Mesothelial cell of epicardium (in vitro differentiated cells): ENCODE measurements at regions not wholly inside any gene's neighbourhood (a gene's known extent, or its start where the extent isn't known, plus 50 kb on each side); places are given as distances from the start of the nearest gene placed in this dataset.
"Not testable (repeated sequence)": the region's sequence is repeated elsewhere in the genome, so short reads cannot be mapped to it uniquely, and the experiment has no call there.

Experiments
- DNase-seq, 2 experiments: peaks; one replicate each; pipeline ENCODE4 v3.0.0; 2021; ENCODE audit warnings: low spot score in 2 of 2; ENCODE audit not compliant: unreplicated experiment in 2 of 2
- H3K27ac Mint-ChIP-seq: 2 replicates; pipeline ENCODE4 v1.8.0; 2021; ENCODE audit warnings: mixed read lengths
- H3K27me3 Mint-ChIP-seq: 2 replicates; pipeline ENCODE4 v1.8.0; 2021; ENCODE audit warnings: low read depth, mixed read lengths
- H3K36me3 Mint-ChIP-seq: 2 replicates; pipeline ENCODE4 v1.8.0; 2021; ENCODE audit warnings: mixed read lengths
- H3K4me1 Mint-ChIP-seq: 2 replicates; pipeline ENCODE4 v1.8.0; 2021; ENCODE audit warnings: mixed read lengths
- H3K4me3 Mint-ChIP-seq: 2 replicates; pipeline ENCODE4 v1.8.0; 2021; ENCODE audit warnings: mild to moderate bottlenecking, moderate library complexity, mixed read lengths
- H3K9me3 Mint-ChIP-seq: 2 replicates; pipeline ENCODE4 v1.8.0; 2021; ENCODE audit warnings: mixed read lengths
- CTCF ChIP-seq: fragments of 200-600 bp; sonication (generic); IDR thresholded peaks from one replicate; pipeline ENCODE4 v1.5.0; 2021; ENCODE audit warnings: antibody characterized with exemption; ENCODE audit not compliant: unreplicated experiment

GRCh38 chr2:67182884-67183283 lies 214.2 kb upstream of the ETAA1 start:
- Mint-ChIP-seq H3K27me3 (no peaks in the 10 kb centered on the region), H3K4me3 (no peak overlapping the region), H3K9me3 (peaks cover 8% of the 10 kb centered on the region), H3K36me3 (peaks cover 14% of the 10 kb centered on the region), H3K4me1 (no peaks in the 10 kb centered on the region), H3K27ac (no peak overlapping the region)
- TF ChIP-seq CTCF: no peak
- DNase-seq: no peak

- Mint-ChIP-seq H3K27me3 (no peaks in the 10 kb centered on the region), H3K27ac (no peak overlapping the region)
Observed at GRCh38 chr2:67186326-67186725, 210.8 kb upstream of the ETAA1 start.

GRCh38 chr2:67186871-67187270 lies 210.3 kb upstream of the ETAA1 start:
- no peak overlapping the region for H3K4me3 Mint-ChIP-seq
- no peak overlapping the region for H3K27ac Mint-ChIP-seq
- no peak for TF ChIP-seq CTCF
- H3K36me3 Mint-ChIP-seq: peaks cover 15% of the 10 kb centered on the region
- no peak for DNase-seq
- peaks cover 8% of the 10 kb centered on the region for H3K9me3 Mint-ChIP-seq
- peaks cover 6% of the 10 kb centered on the region for H3K4me1 Mint-ChIP-seq
- H3K27me3 Mint-ChIP-seq: no peaks in the 10 kb centered on the region

More at GRCh38 chr2:67186326-67186725, 210.8 kb upstream of the ETAA1 start:
- peaks cover 6% of the 10 kb centered on the region for H3K4me1 Mint-ChIP-seq
- peaks cover 15% of the 10 kb centered on the region for H3K36me3 Mint-ChIP-seq
- TF ChIP-seq CTCF: no peak
- no peak for DNase-seq
- H3K9me3 Mint-ChIP-seq: peaks cover 8% of the 10 kb centered on the region
- H3K4me3 Mint-ChIP-seq: no peak overlapping the region

- DNase-seq, H3K4me3 Mint-ChIP-seq, H3K27me3 Mint-ChIP-seq, H3K27ac Mint-ChIP-seq, H3K4me1 Mint-ChIP-seq: not testable (repeated sequence)
- Mint-ChIP-seq H3K9me3 (peaks cover 38% of the 10 kb centered on the region), H3K36me3 (peaks cover 56% of the 10 kb centered on the region)
Observed at GRCh38 chr2:67195327-67195726, 201.8 kb upstream of the ETAA1 start.

- Mint-ChIP-seq H3K27me3 (no peaks in the 10 kb centered on the region), H3K36me3 (peaks cover 38% of the 10 kb centered on the region), H3K4me3 (no peak overlapping the region), H3K4me1 (peaks cover 21% of the 10 kb centered on the region), H3K27ac (no peak overlapping the region), H3K9me3 (peaks cover 16% of the 10 kb centered on the region)
- DNase-seq: no peak
- no peak for TF ChIP-seq CTCF
Observed at GRCh38 chr2:67201521-67201920, 195.6 kb upstream of the ETAA1 start.

GRCh38 chr2:67204349-67204748 lies 192.8 kb upstream of the ETAA1 start:
- H3K27me3 Mint-ChIP-seq: no peaks in the 10 kb centered on the region
- no peak for DNase-seq
- H3K4me3 Mint-ChIP-seq: no peak overlapping the region
- H3K27ac Mint-ChIP-seq: no peak overlapping the region
- H3K9me3 Mint-ChIP-seq: peaks cover 4% of the 10 kb centered on the region
- TF ChIP-seq CTCF: no peak
- H3K4me1 Mint-ChIP-seq: peaks cover 39% of the 10 kb centered on the region
- peaks cover 20% of the 10 kb centered on the region for H3K36me3 Mint-ChIP-seq
